Retina (tissue), 1 donor: ENCODE measurements at regions not wholly inside any gene's neighbourhood (a gene's known extent, or its start where the extent isn't known, plus 50 kb on each side); places are given as distances from the start of the nearest gene placed in this dataset.
A peak's percentile ranks its signal among the peaks of the same experiment; 100 is the strongest.

ENCODE experiments used
- DNase-seq: peaks from one replicate; pipeline ENCODE4 v3.0.0-alpha.2; 2016

GRCh38 chr10:4568731-4569130 is 257.3 kb upstream of the AKR1E2 start:
- DNase-seq = no peak

- no peak for DNase-seq
Measured at GRCh38 chr10:4568086-4568485, 257.9 kb upstream of the AKR1E2 start.

- no peak for DNase-seq
Measured at GRCh38 chr10:4567637-4568036, 258.4 kb upstream of the AKR1E2 start.

GRCh38 chr10:4566011-4566410 is 260.0 kb upstream of the AKR1E2 start:
- DNase-seq = peak; percentile 28

GRCh38 chr10:4561296-4561695 is 264.7 kb upstream of the AKR1E2 start:
- no peak for DNase-seq

- no peak for DNase-seq
Measured at GRCh38 chr10:4557469-4557868, 268.5 kb upstream of the AKR1E2 start.

- no peak for DNase-seq
Measured at GRCh38 chr10:4556527-4556926, 269.5 kb upstream of the AKR1E2 start.

GRCh38 chr10:4555920-4556319 is 270.1 kb upstream of the AKR1E2 start:
- DNase-seq = no peak

- DNase-seq = no peak
Measured at GRCh38 chr10:4549139-4549653, 276.8 kb upstream of the AKR1E2 start.

- no peak for DNase-seq
Measured at GRCh38 chr10:4546931-4547330, 279.1 kb upstream of the AKR1E2 start.

- no peak for DNase-seq
Measured at GRCh38 chr10:4546500-4546899, 279.5 kb upstream of the AKR1E2 start.

- no peak for DNase-seq
Measured at GRCh38 chr10:4545062-4545461, 280.9 kb upstream of the AKR1E2 start.

- DNase-seq = no peak
Measured at GRCh38 chr10:4543938-4544533, 282.0 kb upstream of the AKR1E2 start.

GRCh38 chr10:4541292-4541691 is 284.7 kb upstream of the AKR1E2 start:
- DNase-seq = no peak

- DNase-seq = no peak
Measured at GRCh38 chr10:4538016-4538415, 288.0 kb upstream of the AKR1E2 start.

GRCh38 chr10:4535521-4535920 is 290.5 kb upstream of the AKR1E2 start:
- no peak for DNase-seq

GRCh38 chr10:4533621-4534020 is 292.4 kb upstream of the AKR1E2 start:
- DNase-seq = no peak

- DNase-seq = no peak
Measured at GRCh38 chr10:4532976-4533375, 293.0 kb upstream of the AKR1E2 start.

- no peak for DNase-seq
Measured at GRCh38 chr10:4532467-4532866, 293.5 kb upstream of the AKR1E2 start.

- DNase-seq = no peak
Measured at GRCh38 chr10:4532011-4532410, 294.0 kb upstream of the AKR1E2 start.

GRCh38 chr10:4529266-4529665 is 296.7 kb upstream of the AKR1E2 start:
- DNase-seq = no peak

GRCh38 chr10:4527281-4527970 is 298.6 kb upstream of the AKR1E2 start:
- no peak for DNase-seq

GRCh38 chr10:4526311-4526731 is 299.7 kb upstream of the AKR1E2 start:
- no peak for DNase-seq

GRCh38 chr10:4525103-4525502 is 300.9 kb upstream of the AKR1E2 start:
- no peak for DNase-seq
